H1 (cell line): ENCODE measurements at regions not wholly inside any gene's neighbourhood (a gene's known extent, or its start where the extent isn't known, plus 50 kb on each side); places are given as distances from the start of the nearest gene placed in this dataset.

Source experiments
- CTCF ChIA-PET: fragments of 300-600 bp; sonication (Branson Sonifier 250); formaldehyde crosslinking; loops from one replicate; lab custom pipeline; 2021; ENCODE audit not compliant: partially characterized antibody; lab: Charles Lee
- POLR2A ChIA-PET: fragments of 300-600 bp; sonication (Branson Sonifier 250); formaldehyde crosslinking; loops from one replicate; lab custom pipeline; 2021; ENCODE audit warnings: inconsistent platforms; ENCODE audit not compliant: partially characterized antibody; lab: Charles Lee
- DNase-seq, 2 experiments: peaks; one replicate each; pipeline versions ENCODE4 v3.0.0 to v3.0.0-alpha.2; 2010 to 2022; ENCODE audit warnings: low spot score in 2 of 2, low read depth in 1 of 2, mixed read lengths in 1 of 2
- FAIRE-seq: peaks from 2 replicates; lab custom pipeline; 2011; peaks lifted over from hg19 to GRCh38; lab: Jason Lieb, UNC
- H2AFZ ChIP-seq: 2 replicates; pipeline ENCODE4 v1.8.1; 2012; ENCODE audit warnings: low read length, inconsistent platforms
- H2AK5ac ChIP-seq: 2 replicates; pipeline ENCODE4 v1.6.1; 2013; ENCODE audit warnings: low read depth, low read length
- H2BK120ac ChIP-seq: replicated peaks from 2 replicates; pipeline ENCODE3; 2013; ENCODE audit warnings: low read depth, low read length, inconsistent platforms
- H2BK12ac ChIP-seq: 2 replicates; pipeline ENCODE4 v1.6.1; 2013; ENCODE audit warnings: low read depth, low read length
- H2BK15ac ChIP-seq: 2 replicates; pipeline ENCODE4 v1.6.1; 2013; ENCODE audit warnings: low read length
- H2BK20ac ChIP-seq: 2 replicates; pipeline ENCODE4 v1.6.1; 2013; ENCODE audit warnings: low read length
- H2BK5ac ChIP-seq: 2 replicates; pipeline ENCODE4 v1.6.1; 2013; ENCODE audit warnings: low read depth, low read length
- H3K14ac ChIP-seq: 2 replicates; pipeline ENCODE4 v1.6.1; 2013; ENCODE audit warnings: inconsistent platforms; ENCODE audit not compliant: insufficient read length
- H3K18ac ChIP-seq: 2 replicates; pipeline ENCODE4 v1.6.1; 2013; ENCODE audit warnings: low read length; ENCODE audit errors: extremely low read depth
- H3K23ac ChIP-seq: 2 replicates; pipeline ENCODE4 v1.6.1; 2013; ENCODE audit warnings: inconsistent platforms; ENCODE audit not compliant: insufficient read length
- H3K23me2 ChIP-seq: 2 replicates; pipeline ENCODE4 v1.6.1; 2013; ENCODE audit warnings: low read depth, low read length
- H3K27ac ChIP-seq: 2 replicates; pipeline ENCODE4 v1.6.1; 2011; ENCODE audit warnings: low read depth, low read length, inconsistent platforms
- H3K27me3 ChIP-seq, 4 experiments: replicated peaks in 1 of 4; 1 replicate in 1 of 4; 2 replicates in 3 of 4; pipeline versions ENCODE4 v1.6.1 to v1.8.1; 2011 to 2013; ENCODE audit warnings: low read length in 3 of 4, mild to moderate bottlenecking in 3 of 4, inconsistent platforms in 2 of 4, mixed read lengths in 2 of 4, moderate library complexity in 1 of 4; ENCODE audit not compliant: control insufficient read depth in 3 of 4, insufficient read depth in 3 of 4; ENCODE audit errors: extremely low read depth in 1 of 4
- H3K36me3 ChIP-seq, 4 experiments: 2 replicates each; pipeline versions ENCODE4 v1.6.1 to v1.8.1; 2011 to 2013; ENCODE audit warnings: mild to moderate bottlenecking in 4 of 4, low read length in 3 of 4, moderate library complexity in 2 of 4, control low read depth in 1 of 4, inconsistent platforms in 1 of 4; ENCODE audit not compliant: insufficient read depth in 4 of 4, control insufficient read depth in 2 of 4
- H3K4ac ChIP-seq: replicated peaks from 2 replicates; pipeline ENCODE3; 2013; ENCODE audit warnings: low read length, low read depth, mixed read lengths, inconsistent platforms; ENCODE audit not compliant: insufficient read length
- H3K4me1 ChIP-seq, 4 experiments: replicated peaks in 1 of 4; 1 replicate in 1 of 4; 2 replicates in 3 of 4; pipeline versions ENCODE4 v1.6.1 to v1.8.1; 2011 to 2013; ENCODE audit warnings: low read length in 3 of 4, inconsistent platforms in 2 of 4, mixed read lengths in 1 of 4; ENCODE audit not compliant: insufficient read depth in 4 of 4, control insufficient read depth in 3 of 4
- H3K4me2 ChIP-seq, 2 experiments: 2 replicates each; pipeline versions ENCODE4 v1.6.1 to v1.8.1; 2011 to 2013; ENCODE audit warnings: low read depth in 2 of 2, low read length in 2 of 2, control low read depth in 1 of 2, inconsistent platforms in 1 of 2, mild to moderate bottlenecking in 1 of 2; ENCODE audit not compliant: insufficient read depth in 1 of 2
- H3K4me3 ChIP-seq, 4 experiments: fragments of 200-600, 300-600 bp in 1 of 4; sonication (generic), shearing (Covaris generic), sonication (Bioruptor Twin) in 1 of 4; 2 replicates each; pipeline versions ENCODE4 v1.5.1 to v1.8.1; 2011 to 2016; ENCODE audit warnings: low read length in 4 of 4, low read depth in 3 of 4, control low read depth in 2 of 4, inconsistent platforms in 2 of 4, mild to moderate bottlenecking in 2 of 4, mixed read lengths in 1 of 4, moderate library complexity in 1 of 4; ENCODE audit not compliant: insufficient read depth in 2 of 4; ENCODE audit errors: extremely low read depth in 1 of 4
- H3K56ac ChIP-seq: replicated peaks from 2 replicates; pipeline ENCODE3; 2013; ENCODE audit warnings: low read depth, mild to moderate bottlenecking, mixed read lengths, low read length, inconsistent platforms; ENCODE audit not compliant: insufficient read length
- H3K79me1 ChIP-seq: 2 replicates; pipeline ENCODE4 v1.6.1; 2013; ENCODE audit warnings: low read depth, low read length, control low read depth
- H3K79me2 ChIP-seq, 2 experiments: 2 replicates each; pipeline versions ENCODE4 v1.6.1 to v1.8.1; 2012 to 2013; ENCODE audit warnings: low read length in 2 of 2, mild to moderate bottlenecking in 2 of 2, inconsistent platforms in 1 of 2; ENCODE audit not compliant: insufficient read depth in 2 of 2, control insufficient read depth in 1 of 2
- H3K9ac ChIP-seq, 4 experiments: replicated peaks in 1 of 4; 1 replicate in 1 of 4; 2 replicates in 3 of 4; pipeline versions ENCODE4 v1.6.1 to v1.8.1; 2011 to 2013; ENCODE audit warnings: low read depth in 3 of 4, low read length in 3 of 4, control low read depth in 2 of 4, mild to moderate bottlenecking in 2 of 4, moderate library complexity in 2 of 4, inconsistent platforms in 1 of 4; ENCODE audit errors: extremely low read depth in 1 of 4
- H3K9me3 ChIP-seq, 2 experiments: 2 replicates each; pipeline versions ENCODE4 v1.6.1 to v1.8.1; 2012 to 2013; ENCODE audit warnings: mild to moderate bottlenecking in 2 of 2, moderate library complexity in 2 of 2, control low read depth in 1 of 2, inconsistent platforms in 1 of 2, low read depth in 1 of 2, low read length in 1 of 2, mixed read lengths in 1 of 2; ENCODE audit not compliant: insufficient read depth in 2 of 2
- H4K20me1 ChIP-seq, 2 experiments: replicated peaks in 1 of 2; 2 replicates each; pipeline versions ENCODE3 to v1.8.1; 2011 to 2013; ENCODE audit warnings: inconsistent platforms in 2 of 2, low read length in 2 of 2, mild to moderate bottlenecking in 1 of 2; ENCODE audit not compliant: insufficient read depth in 2 of 2, control insufficient read depth in 1 of 2
- H4K5ac ChIP-seq: 2 replicates; pipeline ENCODE4 v1.6.1; 2013; ENCODE audit warnings: low read length, low read depth, mixed read lengths, inconsistent platforms; ENCODE audit not compliant: insufficient read length
- H4K8ac ChIP-seq: 2 replicates; pipeline ENCODE4 v1.8.0; 2013; ENCODE audit warnings: mild to moderate bottlenecking, moderate library complexity, low read length, inconsistent platforms; ENCODE audit not compliant: insufficient read depth; ENCODE audit errors: extremely low read depth
- H4K91ac ChIP-seq: replicated peaks from 2 replicates; pipeline ENCODE3; 2013; ENCODE audit warnings: low read length, mixed read lengths, inconsistent platforms; ENCODE audit not compliant: insufficient read length
- BACH1 ChIP-seq: IDR thresholded peaks from 2 replicates; pipeline ENCODE4 v1.6.1; 2012; ENCODE audit warnings: low read length, improper control_type of control experiment
- BCL11A ChIP-seq, 2 experiments: IDR thresholded peaks; one replicate each; pipeline ENCODE4 v1.6.1; 2011; ENCODE audit warnings: low read depth in 2 of 2, low read length in 2 of 2, mild to moderate bottlenecking in 2 of 2
- CBX5 ChIP-seq: fragments of 300-800, 300-1000 bp; sonication (generic); IDR thresholded peaks from 2 replicates; pipeline ENCODE4 v1.7.1; 2016; ENCODE audit warnings: antibody characterized with exemption, low read length, low read depth
- CBX8 ChIP-seq: fragments of 300-800, 300-1000 bp; sonication (generic); IDR thresholded peaks from 2 replicates; pipeline ENCODE4 v1.7.1; 2016; ENCODE audit warnings: low read depth, low read length, borderline replicate concordance
- EZH2 ChIP-seq: fragments of 200-600 bp; sonication (generic); IDR thresholded peaks from 2 replicates; pipeline ENCODE4 v1.7.1; 2012; ENCODE audit warnings: low read depth, mild to moderate bottlenecking, moderate library complexity, low read length, inconsistent platforms; ENCODE audit not compliant: severe bottlenecking
- JUN ChIP-seq: IDR thresholded peaks from 2 replicates; pipeline ENCODE4 v1.6.1; 2011; ENCODE audit warnings: low read depth, mild to moderate bottlenecking, improper control_type of control experiment, low read length
- KDM1A ChIP-seq: fragments of 200-600, 300-600 bp; sonication (generic); IDR thresholded peaks from 2 replicates; pipeline ENCODE4 v1.7.1; 2016; ENCODE audit warnings: mild to moderate bottlenecking, low read length, borderline replicate concordance
- RFX5 ChIP-seq: IDR thresholded peaks from 2 replicates; pipeline ENCODE4 v1.6.1; 2011; ENCODE audit warnings: low read depth, low read length, improper control_type of control experiment, borderline replicate concordance
- SAP30 ChIP-seq: fragments of 300-600 bp; sonication (generic); IDR thresholded peaks from 2 replicates; pipeline ENCODE4 v1.7.1; 2012; ENCODE audit warnings: low read length, moderate library complexity, mild to moderate bottlenecking, inconsistent platforms; ENCODE audit not compliant: insufficient read depth, insufficient replicate concordance
- SIX5 ChIP-seq: IDR thresholded peaks from 2 replicates; pipeline ENCODE4 v1.6.1; 2011; ENCODE audit warnings: mild to moderate bottlenecking, low read depth, low read length
- SRF ChIP-seq: IDR thresholded peaks from 2 replicates; pipeline ENCODE4 v1.6.1; 2011; ENCODE audit warnings: mild to moderate bottlenecking, low read depth, low read length, moderate library complexity
- WGBS, 2 experiments: shearing (Covaris generic) in 1 of 2; methylation state at CpG; one replicate each; pipeline versions ENCODE4 v1.1.6 to v1.1.7; 2013 to 2015; ENCODE audit warnings: low lambda C conversion rate in 2 of 2, mixed read lengths in 2 of 2, inconsistent platforms in 1 of 2, low coverage in 1 of 2, missing lambda C conversion rate in 1 of 2; ENCODE audit not compliant: insufficient replicate concordance in 2 of 2, insufficient coverage in 1 of 2, insufficient read length in 1 of 2; ENCODE audit errors: extremely low coverage in 1 of 2, missing lambda C conversion rate in 1 of 2; 5-methylcytosine and 5-hydroxymethylcytosine counted together
- TF ChIP-seq, protein P1 (sequence below): IDR thresholded peaks from 2 replicates; pipeline ENCODE4 v1.6.1; 2012; ENCODE audit warnings: inconsistent platforms
- TF ChIP-seq, protein P2 (sequence below): IDR thresholded peaks from 2 replicates; pipeline ENCODE4 v1.6.1; 2012; ENCODE audit warnings: low read length, inconsistent platforms

DNA sequence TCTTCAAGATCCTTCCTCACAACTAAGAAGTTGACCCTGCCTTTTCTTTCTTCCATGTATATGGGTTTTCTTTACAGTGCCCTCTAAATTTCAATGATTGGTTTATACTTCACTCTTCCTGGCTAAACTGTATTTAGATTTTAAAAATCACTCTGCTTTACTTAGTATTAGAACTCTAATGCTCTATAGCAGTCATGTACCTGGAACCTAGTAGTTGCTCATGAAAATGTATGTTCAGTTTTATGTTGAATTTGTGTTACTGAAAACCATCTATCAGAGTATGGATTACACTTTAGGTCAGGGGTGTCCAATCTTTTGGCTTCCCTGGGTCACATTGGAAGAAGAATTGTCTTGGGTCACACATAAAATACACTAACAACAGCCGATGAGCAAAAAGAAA lies 1024.3 kb downstream of the NR2F1-AS1 start:
- H2AK5ac ChIP-seq = no peak overlapping the region
- H3K27me3 ChIP-seq = no peaks in the 10 kb centered on the region
- H2BK20ac ChIP-seq = no peak overlapping the region
- H2AFZ ChIP-seq = no peak overlapping the region
- H3K4me3 ChIP-seq = no peak overlapping the region
- H3K27ac ChIP-seq = no peak overlapping the region
- H3K4ac ChIP-seq = no peak overlapping the region
- H2BK12ac ChIP-seq = no peak overlapping the region
- DNase-seq (no peak), FAIRE-seq (no peak)
- no peak overlapping the region for H3K56ac ChIP-seq
- no peak overlapping the region for H3K9ac ChIP-seq
- H3K79me1 ChIP-seq = no peaks in the 10 kb centered on the region; the same call in 1 of the 2 replicates
- H3K36me3 ChIP-seq = no peaks in the 10 kb centered on the region
- H2BK15ac ChIP-seq = no peak overlapping the region
- no peaks in the 10 kb centered on the region for H3K79me2 ChIP-seq
- no peaks in the 10 kb centered on the region for H3K23me2 ChIP-seq
- H3K9me3 ChIP-seq = no peaks in the 10 kb centered on the region
- POLR2A ChIA-PET = no interaction called here
- H3K4me1 ChIP-seq = peaks cover 0 to 2% (median 1%) of the 10 kb centered on the region in 4 experiments; a peak in 3 of 7 replicates
- H3K18ac ChIP-seq = no peak overlapping the region
- no peak overlapping the region for H3K14ac ChIP-seq
- H3K23ac ChIP-seq = no peak overlapping the region
- H4K5ac ChIP-seq = no peak overlapping the region
- H4K8ac ChIP-seq = no peak overlapping the region
- CTCF ChIA-PET = no interaction called here
- no peak overlapping the region for H2BK120ac ChIP-seq
- H3K4me2 ChIP-seq = no peak overlapping the region
- 90% methylated on average over 1 of the region's 1 CpG; no CpG with 5 or more reads in 1 of the 2 experiments for WGBS, 2 experiments
- no peak overlapping the region for H4K91ac ChIP-seq
- no peak overlapping the region for H2BK5ac ChIP-seq
- H4K20me1 ChIP-seq = no peaks in the 10 kb centered on the region
- no peak for TF ChIP-seq CBX8
- no peak for TF ChIP-seq BACH1
- TF ChIP-seq KDM1A = no peak
- no peak for TF ChIP-seq SRF
- TF ChIP-seq JUN = no peak
- TF ChIP-seq EZH2 = no peak
- TF ChIP-seq BCL11A (IDR thresholded peaks at IDR 0.05; ENCODE audit: low read depth in 2 of 2, low read length in 2 of 2) = no peak
- no peak for TF ChIP-seq SIX5
- TF ChIP-seq CBX5 = no peak
- TF ChIP-seq SAP30 = no peak
- TF ChIP-seq, protein P1, sequence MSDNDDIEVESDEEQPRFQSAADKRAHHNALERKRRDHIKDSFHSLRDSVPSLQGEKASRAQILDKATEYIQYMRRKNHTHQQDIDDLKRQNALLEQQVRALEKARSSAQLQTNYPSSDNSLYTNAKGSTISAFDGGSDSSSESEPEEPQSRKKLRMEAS = no peak
- no peak for TF ChIP-seq RFX5
- TF ChIP-seq, protein P2, sequence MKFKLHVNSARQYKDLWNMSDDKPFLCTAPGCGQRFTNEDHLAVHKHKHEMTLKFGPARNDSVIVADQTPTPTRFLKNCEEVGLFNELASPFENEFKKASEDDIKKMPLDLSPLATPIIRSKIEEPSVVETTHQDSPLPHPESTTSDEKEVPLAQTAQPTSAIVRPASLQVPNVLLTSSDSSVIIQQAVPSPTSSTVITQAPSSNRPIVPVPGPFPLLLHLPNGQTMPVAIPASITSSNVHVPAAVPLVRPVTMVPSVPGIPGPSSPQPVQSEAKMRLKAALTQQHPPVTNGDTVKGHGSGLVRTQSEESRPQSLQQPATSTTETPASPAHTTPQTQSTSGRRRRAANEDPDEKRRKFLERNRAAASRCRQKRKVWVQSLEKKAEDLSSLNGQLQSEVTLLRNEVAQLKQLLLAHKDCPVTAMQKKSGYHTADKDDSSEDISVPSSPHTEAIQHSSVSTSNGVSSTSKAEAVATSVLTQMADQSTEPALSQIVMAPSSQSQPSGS = no peak
